Spleen (tissue), 11 donors: ENCODE measurements at regions not wholly inside any gene's neighbourhood (a gene's known extent, or its start where the extent isn't known, plus 50 kb on each side); places are given as distances from the start of the nearest gene placed in this dataset.

Experiments used
- DNase-seq: peaks from one replicate; pipeline ENCODE4 v3.0.0-alpha.2; 2020
- H3K27ac ChIP-seq, 8 donors: fragments of 200-600 bp; sonication (generic) in 7 of 8; 1 replicate in 4 of 8; 2 replicates in 4 of 8; pipeline versions ENCODE4 v1.5.0 to v1.8.0; 2016 to 2021; ENCODE audit warnings: inconsistent platforms in 4 of 8, mild to moderate bottlenecking in 4 of 8, moderate library complexity in 1 of 8
- H3K27me3 ChIP-seq, 7 donors: fragments of 200-600 bp; sonication (generic) in 6 of 7; replicated peaks in 1 of 7; 1 replicate in 4 of 7; 2 replicates in 3 of 7; pipeline versions ENCODE4 v1.5.0 to v1.8.0; 2016 to 2021; ENCODE audit warnings: inconsistent platforms in 3 of 7, mild to moderate bottlenecking in 1 of 7
- H3K36me3 ChIP-seq, 6 donors: fragments of 200-600 bp; sonication (generic) in 5 of 6; 1 replicate in 4 of 6; 2 replicates in 2 of 6; pipeline versions ENCODE4 v1.5.0 to v1.8.0; 2016 to 2021; ENCODE audit warnings: inconsistent platforms in 2 of 6
- H3K4me1 ChIP-seq, 6 donors: fragments of 200-600 bp; sonication (generic) in 5 of 6; 1 replicate in 3 of 6; 2 replicates in 3 of 6; pipeline versions ENCODE4 v1.5.0 to v1.8.0; 2016 to 2021; ENCODE audit warnings: inconsistent platforms in 3 of 6
- H3K4me3 ChIP-seq, 8 donors: fragments of 200-600 bp; sonication (generic) in 7 of 8; 1 replicate in 4 of 8; 2 replicates in 4 of 8; pipeline versions ENCODE4 v1.5.0 to v1.8.0; 2016 to 2021; ENCODE audit warnings: inconsistent platforms in 4 of 8, mild to moderate bottlenecking in 4 of 8, moderate library complexity in 2 of 8
- H3K9me3 ChIP-seq, 8 donors: fragments of 200-600 bp; sonication (generic) in 7 of 8; 1 replicate in 4 of 8; 2 replicates in 4 of 8; pipeline versions ENCODE4 v1.5.0 to v1.8.0; 2016 to 2021; ENCODE audit warnings: inconsistent platforms in 4 of 8
- POLR2A ChIP-seq, 3 donors: fragments of 450-650 bp; IDR thresholded peaks; one replicate each; pipeline ENCODE4 v1.5.1; 2017; ENCODE audit warnings: antibody characterized with exemption in 3 of 3, mild to moderate bottlenecking in 1 of 3
- POLR2AphosphoS5 ChIP-seq, 3 donors: sonication (generic); formaldehyde crosslinking; IDR thresholded peaks; one replicate each; pipeline ENCODE4 v1.5.1; 2017; ENCODE audit warnings: antibody characterized with exemption in 3 of 3
- WGBS, 5 donors: extraction: QIAGEN DNeasy Blood & Tissue Kit in 3 of 5; methylation state at CpG; one replicate each; pipeline versions ENCODE4 v1.1.5 to v1.1.7; 2013 to 2018; 5-methylcytosine and 5-hydroxymethylcytosine counted together
- intact Hi-C: fragments of 100-400 bp; cut with DNase I; formaldehyde crosslinking; loops from one replicate; pipeline ENCODE4 v1.15.0; 2023; ENCODE audit warnings: low total_unique reads
- TF ChIP-seq, protein P1 (sequence below), 11 experiments: fragments of 200-600 bp in 7 of 11; fragments of 450-650 bp in 4 of 11; sonication (generic) in 4 of 11; IDR thresholded peaks in 8 of 11; conservative IDR thresholded peaks in 3 of 11; 1 replicate in 7 of 11; 2 replicates in 4 of 11; pipeline versions ENCODE4 v1.4.0 to v1.8.0; 2016 to 2021; ENCODE audit warnings: antibody characterized with exemption in 11 of 11, inconsistent platforms in 4 of 11, mild to moderate bottlenecking in 1 of 11
- donor health status: healthy with polysubstance abuse.
- donor health status: DM: no; HTN: no; CAD: no; lungs with moderate emphysema.
- donor health status: DM: no; HTN: no; CAD: no.
- donor health status: Bipolar disorder and iron deficiency.
- donor health status: healthy.
- donor health status: DM: no; HTN: no; CAD: no.
- donor health status: DM: yes; HTN: yes; CAD: no.

DNA sequence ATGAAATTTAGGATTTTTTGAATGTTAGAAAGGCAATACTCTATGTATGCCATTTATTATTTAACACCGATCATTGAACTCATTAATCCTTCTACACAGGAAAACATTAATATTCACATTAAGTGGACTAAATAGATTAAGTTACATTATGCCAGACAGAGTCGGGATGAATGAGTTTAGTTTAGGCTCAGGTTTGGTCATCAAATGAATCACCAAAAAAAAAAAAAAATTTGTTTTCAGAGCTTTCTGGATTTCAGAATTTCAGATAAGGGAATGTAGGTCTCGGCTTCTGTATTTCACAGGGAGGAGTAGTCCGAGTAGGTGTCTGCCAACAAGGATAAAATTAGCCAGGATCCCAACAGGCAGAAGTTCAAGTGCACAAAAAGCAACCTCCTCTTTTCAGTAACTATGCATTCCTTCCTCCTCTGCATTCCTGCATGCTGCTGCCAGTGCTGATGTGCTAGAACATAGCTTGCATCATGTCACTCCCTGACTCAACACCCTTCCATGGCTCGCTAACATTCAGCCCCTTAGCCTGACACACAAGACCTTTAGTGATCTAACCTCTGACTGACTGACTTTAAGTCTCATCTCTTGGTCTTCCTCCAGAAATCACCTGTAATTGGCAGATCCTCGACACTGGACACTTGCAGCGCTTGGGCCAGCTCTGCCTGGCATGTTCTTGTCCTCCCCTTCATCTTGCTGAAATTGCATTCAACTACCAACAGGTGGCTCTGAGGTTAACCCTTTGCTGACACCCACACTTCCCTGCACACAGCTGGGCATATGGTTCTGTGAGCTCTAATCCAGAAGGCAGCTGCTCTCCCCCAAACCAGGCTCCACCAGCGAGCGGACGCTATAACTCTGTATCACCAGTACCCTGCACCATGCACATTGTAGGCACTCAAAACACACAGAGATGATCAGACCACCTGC is 145.4 kb upstream of the PROK2 start:
- no peak overlapping the region for H3K27ac ChIP-seq
- H3K4me3 ChIP-seq, result no peak overlapping the region
- no peak for DNase-seq
- no peak for TF ChIP-seq POLR2A (IDR thresholded peaks at IDR 0.05)
- no peak for TF ChIP-seq POLR2AphosphoS5 (IDR thresholded peaks at IDR 0.05)
- TF ChIP-seq, protein P1, sequence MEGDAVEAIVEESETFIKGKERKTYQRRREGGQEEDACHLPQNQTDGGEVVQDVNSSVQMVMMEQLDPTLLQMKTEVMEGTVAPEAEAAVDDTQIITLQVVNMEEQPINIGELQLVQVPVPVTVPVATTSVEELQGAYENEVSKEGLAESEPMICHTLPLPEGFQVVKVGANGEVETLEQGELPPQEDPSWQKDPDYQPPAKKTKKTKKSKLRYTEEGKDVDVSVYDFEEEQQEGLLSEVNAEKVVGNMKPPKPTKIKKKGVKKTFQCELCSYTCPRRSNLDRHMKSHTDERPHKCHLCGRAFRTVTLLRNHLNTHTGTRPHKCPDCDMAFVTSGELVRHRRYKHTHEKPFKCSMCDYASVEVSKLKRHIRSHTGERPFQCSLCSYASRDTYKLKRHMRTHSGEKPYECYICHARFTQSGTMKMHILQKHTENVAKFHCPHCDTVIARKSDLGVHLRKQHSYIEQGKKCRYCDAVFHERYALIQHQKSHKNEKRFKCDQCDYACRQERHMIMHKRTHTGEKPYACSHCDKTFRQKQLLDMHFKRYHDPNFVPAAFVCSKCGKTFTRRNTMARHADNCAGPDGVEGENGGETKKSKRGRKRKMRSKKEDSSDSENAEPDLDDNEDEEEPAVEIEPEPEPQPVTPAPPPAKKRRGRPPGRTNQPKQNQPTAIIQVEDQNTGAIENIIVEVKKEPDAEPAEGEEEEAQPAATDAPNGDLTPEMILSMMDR (IDR thresholded peaks at IDR 0.05 in 8 of 11, conservative IDR thresholded peaks at IDR 0.05 in 3 of 11), result peak in 2 of 11 experiments; percentile 6 to 18
- H3K27me3 ChIP-seq, result peaks cover 0 to 7% (median 0%) of the 10 kb centered on the region in 7 donors
- no peaks in the 10 kb centered on the region for H3K4me1 ChIP-seq
- WGBS, 5 donors, result 74 to 85% (median 82%) methylated on average over 10 of the region's 10 CpGs
- H3K9me3 ChIP-seq, result no peaks in the 10 kb centered on the region
- intact Hi-C loops, result no loop called here
- H3K36me3 ChIP-seq, result no peaks in the 10 kb centered on the region

DNA sequence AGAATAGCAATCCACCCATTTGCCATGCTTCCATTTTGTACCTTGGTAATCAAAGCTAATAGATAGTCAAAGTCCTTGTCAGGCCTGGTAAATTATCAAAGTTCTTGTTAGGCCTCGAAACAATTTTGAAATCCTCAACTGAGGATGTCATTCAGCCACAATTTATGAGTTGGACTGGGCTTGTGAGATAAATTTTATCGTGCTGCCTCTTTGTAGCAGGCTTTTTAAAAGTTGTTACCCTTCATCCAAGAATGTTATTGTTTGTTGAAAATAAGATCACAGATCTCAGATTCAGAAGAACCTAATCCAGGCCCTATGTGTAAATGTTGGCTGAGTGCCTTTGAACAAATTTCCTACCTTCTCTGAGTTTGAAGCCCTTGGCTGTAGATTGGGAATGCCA is 143.3 kb upstream of the PROK2 start:
- Histone ChIP-seq H3K36me3 (no peaks in the 10 kb centered on the region), H3K9me3 (no peaks in the 10 kb centered on the region), H3K27me3 (peaks cover 0 to 11% (median 0%) of the 10 kb centered on the region in 7 donors), H3K4me3 (no peak overlapping the region), H3K4me1 (no peaks in the 10 kb centered on the region), H3K27ac (no peak overlapping the region)
- whole genome bisulfite sequencing, 5 donors, result 53 to 75% (median 73%) methylated on average over 2 of the region's 2 CpGs
- no peak for DNase-seq
- intact Hi-C loops, result no loop called here
- no peak for TF ChIP-seq POLR2AphosphoS5 (IDR thresholded peaks at IDR 0.05)
- no peak for TF ChIP-seq POLR2A (IDR thresholded peaks at IDR 0.05)
- TF ChIP-seq, protein P1 (IDR thresholded peaks at IDR 0.05 in 8 of 11, conservative IDR thresholded peaks at IDR 0.05 in 3 of 11), result no peak

- intact Hi-C loops, result no loop called here
- H3K4me1 ChIP-seq, result no peaks in the 10 kb centered on the region
- TF ChIP-seq POLR2AphosphoS5 (IDR thresholded peaks at IDR 0.05), result no peak
- DNase-seq, result no peak
- 60 to 76% (median 65%) methylated on average over 8 of the region's 8 CpGs for WGBS, 5 donors
- no peak overlapping the region for H3K27ac ChIP-seq
- peaks cover 0 to 14% (median 0%) of the 10 kb centered on the region in 7 donors for H3K27me3 ChIP-seq
- H3K9me3 ChIP-seq, result no peaks in the 10 kb centered on the region
- no peaks in the 10 kb centered on the region for H3K36me3 ChIP-seq
- H3K4me3 ChIP-seq, result no peak overlapping the region
These were observed 142.6 kb upstream of the PROK2 start for GRCh38 chr3:71927505-71928066.

GRCh38 chr3:71926616-71927015 is 141.7 kb upstream of the PROK2 start:
- TF ChIP-seq, protein P1 (IDR thresholded peaks at IDR 0.05 in 8 of 11, conservative IDR thresholded peaks at IDR 0.05 in 3 of 11), result no peak
- TF ChIP-seq POLR2AphosphoS5 (IDR thresholded peaks at IDR 0.05) (no peak), POLR2A (IDR thresholded peaks at IDR 0.05) (no peak)
- H3K9me3 ChIP-seq, result no peaks in the 10 kb centered on the region
- intact Hi-C loops, result no loop called here
- no peak for DNase-seq
- H3K27me3 ChIP-seq, result peaks cover 0 to 24% (median 0%) of the 10 kb centered on the region in 7 donors
- no peak overlapping the region for H3K27ac ChIP-seq
- H3K4me1 ChIP-seq, result no peaks in the 10 kb centered on the region
- H3K4me3 ChIP-seq, result no peak overlapping the region
- WGBS, 5 donors, result 67 to 75% (median 69%) methylated on average over 5 of the region's 5 CpGs
- H3K36me3 ChIP-seq, result no peaks in the 10 kb centered on the region
